ENCODE measurements at regions not wholly inside any gene's neighbourhood (a gene's known extent, or its start where the extent isn't known, plus 50 kb on each side); places are given as distances from the start of the nearest gene placed in this dataset.

DNA sequence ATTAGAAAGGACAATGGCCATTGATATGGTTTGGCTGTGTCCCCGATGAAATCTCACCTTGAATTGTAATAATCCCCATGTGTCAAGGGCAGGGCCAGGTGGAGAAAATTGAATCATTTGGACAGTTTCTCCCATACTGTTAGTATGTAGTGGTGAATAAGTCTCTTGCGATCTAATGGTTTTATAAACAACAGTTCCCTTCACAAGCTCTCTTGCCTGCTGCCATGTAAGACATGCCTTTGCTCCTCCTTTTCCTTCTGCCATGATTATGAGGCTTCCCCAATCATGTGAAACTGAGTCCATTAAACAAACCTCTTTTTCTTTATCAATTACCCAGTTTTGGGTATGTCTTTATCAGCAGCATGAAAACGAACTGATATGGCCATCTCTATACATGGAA lies 302.7 kb downstream of the SFMBT2 start:
- no peak for TF ChIP-seq POLR2A (IDR thresholded peaks at IDR 0.05)
- TF ChIP-seq, protein P1, sequence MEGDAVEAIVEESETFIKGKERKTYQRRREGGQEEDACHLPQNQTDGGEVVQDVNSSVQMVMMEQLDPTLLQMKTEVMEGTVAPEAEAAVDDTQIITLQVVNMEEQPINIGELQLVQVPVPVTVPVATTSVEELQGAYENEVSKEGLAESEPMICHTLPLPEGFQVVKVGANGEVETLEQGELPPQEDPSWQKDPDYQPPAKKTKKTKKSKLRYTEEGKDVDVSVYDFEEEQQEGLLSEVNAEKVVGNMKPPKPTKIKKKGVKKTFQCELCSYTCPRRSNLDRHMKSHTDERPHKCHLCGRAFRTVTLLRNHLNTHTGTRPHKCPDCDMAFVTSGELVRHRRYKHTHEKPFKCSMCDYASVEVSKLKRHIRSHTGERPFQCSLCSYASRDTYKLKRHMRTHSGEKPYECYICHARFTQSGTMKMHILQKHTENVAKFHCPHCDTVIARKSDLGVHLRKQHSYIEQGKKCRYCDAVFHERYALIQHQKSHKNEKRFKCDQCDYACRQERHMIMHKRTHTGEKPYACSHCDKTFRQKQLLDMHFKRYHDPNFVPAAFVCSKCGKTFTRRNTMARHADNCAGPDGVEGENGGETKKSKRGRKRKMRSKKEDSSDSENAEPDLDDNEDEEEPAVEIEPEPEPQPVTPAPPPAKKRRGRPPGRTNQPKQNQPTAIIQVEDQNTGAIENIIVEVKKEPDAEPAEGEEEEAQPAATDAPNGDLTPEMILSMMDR (IDR thresholded peaks at IDR 0.05) = no peak
- TF ChIP-seq EP300 (IDR thresholded peaks at IDR 0.05) = no peak
